ENCODE measurements at regions not wholly inside any gene's neighbourhood (a gene's known extent, or its start where the extent isn't known, plus 50 kb on each side); places are given as distances from the start of the nearest gene placed in this dataset.

DNA sequence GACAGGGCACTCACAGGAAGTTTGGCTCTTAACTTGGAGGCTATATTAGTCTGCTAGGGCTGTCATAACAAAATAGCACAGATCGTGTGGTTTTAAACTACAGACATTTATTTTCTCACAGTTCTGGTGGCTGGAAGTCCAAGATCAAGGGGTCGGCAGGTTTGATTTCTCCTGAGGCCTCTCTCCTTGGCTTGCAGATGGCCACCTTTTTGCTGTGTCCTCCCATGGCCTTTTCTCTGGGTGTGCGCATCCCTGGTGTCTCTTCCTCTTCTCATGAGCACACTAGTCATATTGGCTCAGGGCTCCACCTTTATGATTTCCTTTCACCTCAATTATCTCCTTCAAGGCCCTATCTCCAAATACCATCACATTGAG lies 69.3 kb downstream of the FOXB1 start:
- H3K27ac ChIP-seq = no peak overlapping the region
- no peak for TF ChIP-seq ZFX (IDR thresholded peaks at IDR 0.05; ENCODE audit: borderline replicate concordance)
- TF ChIP-seq CTCF (IDR thresholded peaks at IDR 0.05) = no peak

DNA sequence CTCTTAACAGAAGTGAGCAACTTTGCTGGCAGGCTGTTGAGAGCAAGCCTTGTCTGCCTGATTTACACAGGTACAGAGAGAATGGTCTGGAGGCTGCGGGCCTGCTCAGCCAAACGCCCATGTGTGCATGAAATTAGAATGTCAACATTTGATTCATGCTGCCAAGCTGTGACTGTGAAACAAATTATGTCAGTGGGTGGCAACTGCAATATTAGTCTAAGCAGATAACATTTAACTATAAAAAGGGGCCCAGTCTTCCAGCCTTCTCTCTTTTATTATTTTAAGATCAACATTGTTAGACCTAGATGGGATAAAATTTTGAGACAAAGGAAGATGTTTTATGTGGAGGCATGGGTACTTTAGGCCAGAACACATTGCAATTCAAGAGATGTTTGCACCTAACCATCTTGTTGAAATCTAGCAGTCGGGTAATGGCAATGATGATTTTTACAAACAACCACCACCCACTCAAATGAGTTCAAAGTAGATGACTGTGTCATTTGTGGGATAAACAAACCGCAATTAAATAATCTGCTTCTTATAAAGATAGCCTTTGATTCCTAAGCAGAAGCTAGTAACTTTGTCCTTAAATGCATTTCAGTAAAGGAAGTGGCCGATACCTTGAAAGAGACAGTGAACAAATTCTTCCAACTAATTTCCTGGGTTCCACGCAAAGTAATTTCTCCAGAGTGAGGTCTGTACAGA lies 70.2 kb downstream of the FOXB1 start:
- TF ChIP-seq ZFX (IDR thresholded peaks at IDR 0.05; ENCODE audit: borderline replicate concordance) = no peak
- H3K27ac ChIP-seq = no peak overlapping the region

GRCh38 chr15:60076045-60076444 lies 71.9 kb downstream of the FOXB1 start:
- TF ChIP-seq ZFX (IDR thresholded peaks at IDR 0.05; ENCODE audit: borderline replicate concordance) (no peak), CTCF (IDR thresholded peaks at IDR 0.05) (no peak)
- no peak overlapping the region for H3K27ac ChIP-seq

GRCh38 chr15:60076582-60077276 lies 72.6 kb downstream of the FOXB1 start:
- no peak overlapping the region for H3K27ac ChIP-seq
- TF ChIP-seq ZFX (IDR thresholded peaks at IDR 0.05; ENCODE audit: borderline replicate concordance) = no peak
- TF ChIP-seq CTCF (IDR thresholded peaks at IDR 0.05) = no peak

GRCh38 chr15:60077581-60078359 lies 73.7 kb downstream of the FOXB1 start:
- no peak overlapping the region for H3K27ac ChIP-seq
- TF ChIP-seq ZFX (IDR thresholded peaks at IDR 0.05; ENCODE audit: borderline replicate concordance) = no peak
- no peak for TF ChIP-seq CTCF (IDR thresholded peaks at IDR 0.05)

GRCh38 chr15:60079210-60079609 lies 75.1 kb downstream of the FOXB1 start:
- no peak for TF ChIP-seq ZFX (IDR thresholded peaks at IDR 0.05; ENCODE audit: borderline replicate concordance)
- no peak for TF ChIP-seq CTCF (IDR thresholded peaks at IDR 0.05)
- no peak overlapping the region for H3K27ac ChIP-seq

GRCh38 chr15:60081976-60082375 lies 77.9 kb downstream of the FOXB1 start:
- TF ChIP-seq ZFX (IDR thresholded peaks at IDR 0.05; ENCODE audit: borderline replicate concordance) = no peak
- no peak for TF ChIP-seq CTCF (IDR thresholded peaks at IDR 0.05)

More at GRCh38 chr15:60081976-60082375, 77.9 kb downstream of the FOXB1 start:
- H3K27ac ChIP-seq = no peak overlapping the region
